ENCODE measurements at regions not wholly inside any gene's neighbourhood (a gene's known extent, or its start where the extent isn't known, plus 50 kb on each side); places are given as distances from the start of the nearest gene placed in this dataset.
"Not testable (repeated sequence)": the region's sequence is repeated elsewhere in the genome, so short reads cannot be mapped to it uniquely, and the experiment has no call there.

DNA sequence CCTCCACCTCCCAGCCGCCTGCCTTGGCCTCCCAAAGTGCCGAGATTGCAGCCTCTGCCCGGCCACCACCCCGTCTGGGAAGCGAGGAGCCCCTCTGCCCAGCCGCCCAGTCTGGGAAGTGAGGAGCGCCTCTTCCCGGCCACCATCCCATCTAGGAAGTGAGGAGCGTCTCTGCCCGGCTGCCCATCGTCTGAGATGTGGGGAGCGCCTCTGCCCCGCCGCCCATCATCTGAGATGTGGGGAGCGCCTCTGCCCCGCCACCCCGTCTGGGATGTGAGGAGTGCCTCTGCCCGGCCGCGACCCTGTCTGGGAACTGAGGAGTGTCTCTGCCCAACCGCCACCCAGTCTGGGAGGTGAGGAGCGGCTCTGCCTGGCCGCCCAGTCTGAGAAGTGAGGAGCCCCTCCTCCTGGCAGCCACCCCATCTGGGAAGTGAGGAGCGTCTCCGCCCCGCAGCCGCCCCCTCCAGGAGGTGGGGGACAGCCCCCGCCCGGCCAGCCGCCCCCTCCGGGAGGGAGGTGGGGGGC is 296.3 kb downstream of the HNRNPD start:
- not testable (repeated sequence) for FAIRE-seq; H3K79me1 ChIP-seq (ENCODE audit: low read depth, low read length)
- WGBS, 2 experiments (ENCODE audit: extremely low coverage in 1 of 2, insufficient coverage in 1 of 2, insufficient read length in 1 of 2, insufficient replicate concordance in 2 of 2, low coverage in 1 of 2, low lambda C conversion rate in 2 of 2, missing lambda C conversion rate in 1 of 2), result 86% methylated on average over 16 of the region's 31 CpGs; no CpG with 5 or more reads in 1 of the 2 experiments

More for the DNA sequence above, 296.3 kb downstream of the HNRNPD start:
- H3K27ac ChIP-seq (ENCODE audit: low read depth, low read length); H3K23me2 ChIP-seq (ENCODE audit: low read depth, low read length); H3K79me2 ChIP-seq (ENCODE audit: control insufficient read depth in 1 of 2, insufficient read depth in 2 of 2, low read length in 2 of 2); H4K20me1 ChIP-seq (replicated peaks in 1 of 2; ENCODE audit: control insufficient read depth in 1 of 2, insufficient read depth in 2 of 2, low read length in 2 of 2); H2AFZ ChIP-seq (ENCODE audit: low read length); H3K56ac ChIP-seq (replicated peaks; ENCODE audit: insufficient read length, low read depth, low read length); H3K4me3 ChIP-seq (ENCODE audit: extremely low read depth in 1 of 4, insufficient read depth in 2 of 4, low read depth in 3 of 4, low read length in 4 of 4); H2BK5ac ChIP-seq (ENCODE audit: low read depth, low read length); H3K27me3 ChIP-seq (replicated peaks in 1 of 4; ENCODE audit: control insufficient read depth in 3 of 4, extremely low read depth in 1 of 4, insufficient read depth in 3 of 4, low read length in 3 of 4); H2AK5ac ChIP-seq (ENCODE audit: low read depth, low read length); H3K9me3 ChIP-seq (ENCODE audit: insufficient read depth in 2 of 2, low read depth in 1 of 2, low read length in 1 of 2); H3K14ac ChIP-seq (ENCODE audit: insufficient read length); H2BK12ac ChIP-seq (ENCODE audit: low read depth, low read length); H4K5ac ChIP-seq (ENCODE audit: insufficient read length, low read depth, low read length); H4K91ac ChIP-seq (replicated peaks; ENCODE audit: insufficient read length, low read length); CTCF ChIA-PET (ENCODE audit: partially characterized antibody); H3K4me1 ChIP-seq (replicated peaks in 1 of 4; ENCODE audit: control insufficient read depth in 3 of 4, insufficient read depth in 4 of 4, low read length in 3 of 4); H3K23ac ChIP-seq (ENCODE audit: insufficient read length); H4K8ac ChIP-seq (ENCODE audit: extremely low read depth, insufficient read depth, low read length); H3K4me2 ChIP-seq (ENCODE audit: insufficient read depth in 1 of 2, low read depth in 2 of 2, low read length in 2 of 2); H2BK15ac ChIP-seq (ENCODE audit: low read length); H3K18ac ChIP-seq (ENCODE audit: extremely low read depth, low read length); POLR2A ChIA-PET (ENCODE audit: partially characterized antibody); DNase-seq (ENCODE audit: low read depth in 1 of 2, low spot score in 2 of 2); H3K4ac ChIP-seq (replicated peaks; ENCODE audit: insufficient read length, low read depth, low read length); H3K36me3 ChIP-seq (ENCODE audit: control insufficient read depth in 2 of 4, insufficient read depth in 4 of 4, low read length in 3 of 4); H3K9ac ChIP-seq (replicated peaks in 1 of 4; ENCODE audit: extremely low read depth in 1 of 4, low read depth in 3 of 4, low read length in 3 of 4); H2BK120ac ChIP-seq (replicated peaks; ENCODE audit: low read depth, low read length); H2BK20ac ChIP-seq (ENCODE audit: low read length): not testable (repeated sequence)

Measured in H1 (cell line).